MM.1S (cell line): ENCODE measurements at regions not wholly inside any gene's neighbourhood (a gene's known extent, or its start where the extent isn't known, plus 50 kb on each side); places are given as distances from the start of the nearest gene placed in this dataset.

Experiments used
- DNase-seq: peaks from one replicate; pipeline ENCODE4 v3.0.0-alpha.2; 2015
- H2AFZ ChIP-seq: fragments of 300-600 bp; sonication (generic); 2 replicates; pipeline ENCODE4 v1.6.0; 2016; ENCODE audit warnings: antibody characterized with exemption, low read length
- H3F3A ChIP-seq: fragments of 300-600 bp; sonication (generic); 2 replicates; pipeline ENCODE4 v1.6.1; 2016; ENCODE audit warnings: mild to moderate bottlenecking, antibody characterized with exemption, low read length, moderate library complexity, mixed read lengths; ENCODE audit not compliant: insufficient read depth
- H3K27ac ChIP-seq: fragments of 300-600 bp; sonication (generic); 2 replicates; pipeline ENCODE4 v1.5.1; 2016; ENCODE audit warnings: mild to moderate bottlenecking, low read length
- H3K27me3 ChIP-seq: fragments of 300-600 bp; sonication (generic); replicated peaks from 2 replicates; pipeline ENCODE4 v1.6.0; 2016; ENCODE audit warnings: low read length; ENCODE audit not compliant: insufficient read depth
- H3K36me3 ChIP-seq: fragments of 300-600 bp; sonication (generic); replicated peaks from 2 replicates; pipeline ENCODE4 v1.6.1; 2016; ENCODE audit warnings: mild to moderate bottlenecking, low read length, mixed read lengths; ENCODE audit not compliant: insufficient read depth
- H3K4me1 ChIP-seq: fragments of 300-600 bp; sonication (generic); 2 replicates; pipeline ENCODE4 v1.6.1; 2016; ENCODE audit warnings: low read length, mixed read lengths
- H3K4me2 ChIP-seq: fragments of 300-600 bp; sonication (generic); 2 replicates; pipeline ENCODE4 v1.6.0; 2016; ENCODE audit warnings: low read depth, low read length
- H3K4me3 ChIP-seq: fragments of 300-600 bp; sonication (generic); 2 replicates; pipeline ENCODE4 v1.5.1; 2016; ENCODE audit warnings: low read length, mixed read lengths
- H3K79me2 ChIP-seq: fragments of 300-600 bp; sonication (generic); 2 replicates; pipeline ENCODE4 v1.6.1; 2016; ENCODE audit warnings: mixed run types, low read length, mixed read lengths
- H3K9ac ChIP-seq: fragments of 300-600 bp; sonication (generic); 2 replicates; pipeline ENCODE4 v1.6.1; 2016; ENCODE audit warnings: low read length, mixed read lengths
- H3K9me2 ChIP-seq: fragments of 300-600 bp; sonication (generic); replicated peaks from 2 replicates; pipeline ENCODE4 v1.6.1; 2016; ENCODE audit warnings: mild to moderate bottlenecking, low read length, mixed read lengths; ENCODE audit not compliant: insufficient read depth
- H3K9me3 ChIP-seq: fragments of 300-600 bp; sonication (generic); replicated peaks from 2 replicates; pipeline ENCODE4 v1.6.1; 2016; ENCODE audit warnings: mild to moderate bottlenecking, low read length, mixed read lengths; ENCODE audit not compliant: insufficient read depth
- H4K20me1 ChIP-seq: fragments of 300-600 bp; sonication (generic); 2 replicates; pipeline ENCODE4 v1.6.1; 2016; ENCODE audit warnings: mild to moderate bottlenecking, low read length, moderate library complexity, mixed read lengths; ENCODE audit not compliant: insufficient read depth
- CTCF ChIP-seq: fragments of 300-600 bp; sonication (generic); IDR thresholded peaks from 2 replicates; pipeline ENCODE4 v1.5.1; 2016; ENCODE audit warnings: antibody characterized with exemption, low read length, mixed read lengths
- EZH2 ChIP-seq: fragments of 300-600 bp; sonication (generic); optimal IDR thresholded peaks from 2 replicates; pipeline ENCODE3; 2017; ENCODE audit warnings: low read depth, mild to moderate bottlenecking, antibody characterized with exemption, low read length, mixed read lengths
- EZH2phosphoT487 ChIP-seq: fragments of 300-600 bp; sonication (generic); IDR thresholded peaks from 2 replicates; pipeline ENCODE4 v1.6.1; 2018; ENCODE audit warnings: antibody characterized with exemption, low read length

- H4K20me1 ChIP-seq: no peaks in the 10 kb centered on the region
- no peak overlapping the region for H3K4me3 ChIP-seq
- H3K9me2 ChIP-seq: no peaks in the 10 kb centered on the region
- H3F3A ChIP-seq: 0 out of 2 replicates have a peak, but pooled peaks cover 4% of the 10 kb centered on the region
- H3K36me3 ChIP-seq: no peaks in the 10 kb centered on the region
- no peaks in the 10 kb centered on the region for H3K9me3 ChIP-seq
- no peak for DNase-seq
- no peak overlapping the region for H3K27ac ChIP-seq
- H2AFZ ChIP-seq: no peak overlapping the region
- no peak overlapping the region for H3K4me2 ChIP-seq
- H3K4me1 ChIP-seq: peaks cover 24% of the 10 kb centered on the region
- TF ChIP-seq EZH2: no peak
- no peak for TF ChIP-seq EZH2phosphoT487
- no peak for TF ChIP-seq CTCF
- no peaks in the 10 kb centered on the region for H3K27me3 ChIP-seq
- no peak overlapping the region for H3K9ac ChIP-seq
- H3K79me2 ChIP-seq: no peaks in the 10 kb centered on the region
Measured at GRCh38 chr11:103826856-103827255, 209.6 kb upstream of the DDI1 start.

GRCh38 chr11:103829596-103829995 is 206.8 kb upstream of the DDI1 start:
- H2AFZ ChIP-seq: no peak overlapping the region
- H3K27ac ChIP-seq: no peak overlapping the region
- no peaks in the 10 kb centered on the region for H3K36me3 ChIP-seq
- H3K9me2 ChIP-seq: no peaks in the 10 kb centered on the region
- no peak overlapping the region for H3K9ac ChIP-seq
- H3K4me3 ChIP-seq: no peak overlapping the region
- TF ChIP-seq EZH2phosphoT487 (no peak), CTCF (no peak), EZH2 (no peak)
- no peak overlapping the region for H3K4me2 ChIP-seq
- H3K4me1 ChIP-seq: peaks cover 9% of the 10 kb centered on the region
- H3K27me3 ChIP-seq: no peaks in the 10 kb centered on the region
- no peaks in the 10 kb centered on the region for H4K20me1 ChIP-seq
- no peak for DNase-seq
- no peaks in the 10 kb centered on the region for H3K79me2 ChIP-seq
- H3K9me3 ChIP-seq: no peaks in the 10 kb centered on the region
- H3F3A ChIP-seq: no peaks in the 10 kb centered on the region

- no peak overlapping the region for H2AFZ ChIP-seq
- no peak for DNase-seq
- H3K9me3 ChIP-seq: no peaks in the 10 kb centered on the region
- H3K27me3 ChIP-seq: no peaks in the 10 kb centered on the region
- TF ChIP-seq CTCF (no peak), EZH2 (no peak), EZH2phosphoT487 (no peak)
- H3K9ac ChIP-seq: no peak overlapping the region
- no peaks in the 10 kb centered on the region for H3F3A ChIP-seq
- no peaks in the 10 kb centered on the region for H3K79me2 ChIP-seq
- H3K9me2 ChIP-seq: no peaks in the 10 kb centered on the region
- no peaks in the 10 kb centered on the region for H4K20me1 ChIP-seq
- H3K4me2 ChIP-seq: no peak overlapping the region
- H3K4me3 ChIP-seq: no peak overlapping the region
- H3K27ac ChIP-seq: no peak overlapping the region
- peaks cover 5% of the 10 kb centered on the region; the same call in 1 of the 2 replicates for H3K4me1 ChIP-seq
- H3K36me3 ChIP-seq: no peaks in the 10 kb centered on the region
Measured at GRCh38 chr11:103830205-103830604, 206.2 kb upstream of the DDI1 start.
